HG03139 (cell line): ENCODE measurements at regions not wholly inside any gene's neighbourhood (a gene's known extent, or its start where the extent isn't known, plus 50 kb on each side); places are given as distances from the start of the nearest gene placed in this dataset.
"Not testable (repeated sequence)": the region's sequence is repeated elsewhere in the genome, so short reads cannot be mapped to it uniquely, and the experiment has no call there.

ENCODE experiments used
- ATAC-seq: cut with Tn5 transposase; IDR thresholded peaks from one replicate; pipeline ENCODE4 v1.9.1; 2021; ENCODE audit not compliant: unreplicated experiment

DNA sequence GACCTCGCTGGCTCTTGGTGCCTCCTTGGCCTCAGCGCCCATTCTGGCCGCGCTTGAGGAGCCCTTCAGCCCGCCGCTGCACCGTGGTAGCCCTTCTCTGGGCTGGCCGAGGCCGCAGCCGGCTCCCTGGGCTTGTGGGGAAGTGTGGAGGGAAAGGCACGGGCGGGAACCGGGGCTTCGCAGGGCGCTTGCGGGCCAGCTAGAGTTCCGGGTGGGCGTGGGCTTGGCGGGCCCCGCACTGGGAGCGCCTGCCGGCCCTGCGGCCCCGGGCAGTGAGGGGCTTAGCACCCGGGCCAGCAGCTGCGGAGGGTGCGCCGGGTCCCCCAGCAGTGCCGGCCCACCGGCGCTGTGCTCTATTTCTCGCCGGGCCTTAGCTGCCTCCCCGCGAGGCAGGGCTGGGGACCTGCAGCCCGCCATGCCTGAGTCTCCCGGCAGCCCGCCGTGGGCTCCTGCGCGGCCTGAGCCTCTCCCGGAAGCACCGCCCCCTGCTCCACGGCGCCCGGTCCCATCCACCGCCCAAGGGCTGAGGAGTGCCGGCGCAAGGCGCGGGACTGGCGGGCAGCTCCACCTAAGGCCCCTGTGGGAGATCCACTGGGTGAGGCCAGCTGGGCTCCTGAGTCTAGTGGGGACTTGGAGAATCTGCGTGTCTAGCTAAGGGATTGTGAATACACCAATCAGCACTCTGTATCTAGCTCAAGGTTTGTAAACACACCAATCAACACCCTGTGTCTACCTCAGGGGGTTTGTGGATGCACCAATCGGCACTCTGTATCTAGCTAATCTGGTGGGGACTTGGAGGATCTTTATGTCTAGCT lies 141.1 kb downstream of the SLCO4C1 start:
- ATAC-seq: not testable (repeated sequence)

DNA sequence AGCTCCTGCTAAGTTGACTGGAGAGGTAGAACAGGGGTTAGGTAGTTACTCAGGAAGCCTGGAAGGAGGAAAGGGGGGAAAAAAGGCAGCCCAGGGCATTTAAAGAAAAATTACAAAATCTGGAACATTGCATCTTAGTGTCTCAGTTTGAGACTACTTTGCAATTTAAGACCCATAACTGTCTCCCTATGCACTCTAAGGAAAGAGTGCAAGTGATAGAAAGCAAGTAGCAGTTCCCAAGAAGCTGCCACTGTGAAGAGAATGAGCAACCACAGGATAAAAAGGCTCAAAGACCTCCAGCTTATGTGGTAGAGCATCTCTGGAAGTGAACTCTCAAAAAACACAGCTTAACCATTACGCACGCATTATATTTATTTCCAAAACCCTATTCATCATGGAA lies 141.8 kb downstream of the SLCO4C1 start:
- ATAC-seq: no peak

DNA sequence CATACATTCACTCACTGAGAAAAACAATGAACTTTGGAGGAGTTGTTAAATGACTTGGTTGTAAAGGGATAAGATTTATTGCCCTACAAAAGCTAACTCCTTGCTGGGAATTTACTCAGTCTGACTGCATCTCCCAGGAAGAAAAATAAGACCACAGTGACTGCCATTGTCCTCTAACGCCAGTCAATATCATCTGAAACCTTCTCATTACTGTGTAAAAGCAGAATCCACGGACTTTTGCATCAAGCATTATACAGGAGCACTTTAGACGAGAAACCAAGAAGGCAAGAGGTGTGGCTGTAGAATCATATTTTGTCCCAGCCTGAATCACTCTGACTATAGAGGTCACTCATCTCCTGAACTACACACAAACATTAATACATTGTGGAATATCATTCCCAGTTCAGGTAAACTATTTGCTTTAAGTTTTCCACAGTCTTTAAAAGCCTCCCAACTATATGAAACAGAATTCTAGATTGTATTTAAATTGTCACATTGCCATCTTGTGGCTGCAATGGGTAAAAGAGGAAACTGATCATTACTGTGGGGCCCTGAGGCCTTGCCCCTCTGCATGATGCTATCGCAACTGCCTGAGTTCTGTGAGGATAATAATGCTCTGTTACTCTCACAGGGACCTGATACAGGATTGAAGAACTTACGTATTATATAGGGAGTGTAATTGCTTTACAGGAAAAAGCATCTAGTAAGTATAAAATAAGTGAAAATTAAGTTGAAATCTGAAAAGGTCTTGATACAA lies 142.9 kb downstream of the SLCO4C1 start:
- peak; percentile 70 for ATAC-seq

DNA sequence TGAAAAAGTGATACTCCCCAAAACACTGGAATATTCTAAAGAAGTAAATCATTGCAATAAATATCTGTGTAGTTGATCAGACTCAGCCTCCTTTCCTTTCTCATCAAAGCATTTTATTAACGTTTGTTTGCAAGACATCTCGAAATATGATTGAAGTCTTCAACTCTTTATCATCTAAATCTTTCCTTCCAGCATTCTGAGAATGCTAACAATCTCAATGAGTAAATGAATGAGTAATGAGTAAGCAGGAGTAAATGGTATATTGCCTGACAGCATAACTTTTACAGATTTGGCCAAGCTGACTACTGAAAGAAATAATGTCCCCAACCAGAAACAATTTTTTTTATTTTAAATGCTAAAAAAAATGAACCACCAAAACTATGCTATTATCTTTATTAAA lies 157.1 kb downstream of the SLCO4C1 start:
- ATAC-seq: no peak

DNA sequence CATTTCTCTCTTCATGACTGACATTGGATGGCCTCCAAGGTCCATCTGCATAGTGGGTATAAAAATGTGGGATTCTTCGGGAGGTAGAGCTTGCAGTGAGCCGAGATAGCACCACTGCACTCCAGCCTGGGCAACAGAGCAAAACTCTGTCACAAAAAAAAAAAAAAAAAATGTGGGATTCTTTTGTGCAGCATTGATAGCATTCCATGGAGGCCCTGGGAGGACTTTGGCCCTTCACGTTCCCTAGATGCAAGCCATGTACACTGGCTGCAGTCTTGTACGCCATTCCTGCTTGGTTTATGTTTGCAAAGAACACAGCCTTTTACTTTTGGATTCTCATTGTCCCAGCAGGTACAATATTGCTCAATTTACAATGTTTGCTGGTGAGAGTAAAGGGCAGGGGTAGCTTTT lies 157.8 kb downstream of the SLCO4C1 start:
- ATAC-seq: no peak

DNA sequence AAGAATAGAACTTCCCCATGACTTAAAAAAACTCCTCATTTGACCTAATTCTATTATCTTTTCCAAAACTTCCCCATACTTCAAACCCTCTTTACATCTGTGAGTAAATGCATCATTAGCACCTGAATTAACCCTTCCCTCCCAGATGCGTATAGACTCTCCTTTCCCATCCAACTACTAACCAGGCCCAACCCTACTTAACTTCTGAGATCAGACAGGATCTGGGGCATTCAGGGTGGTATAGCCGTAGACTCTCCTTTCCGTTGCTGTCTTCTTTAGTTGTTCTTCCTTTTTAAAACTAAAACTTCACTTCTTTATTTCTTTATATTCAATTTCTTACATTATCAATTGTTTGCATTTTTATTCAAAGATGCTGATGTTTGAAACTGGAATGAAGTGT lies 165.2 kb downstream of the SLCO4C1 start:
- ATAC-seq: no peak

DNA sequence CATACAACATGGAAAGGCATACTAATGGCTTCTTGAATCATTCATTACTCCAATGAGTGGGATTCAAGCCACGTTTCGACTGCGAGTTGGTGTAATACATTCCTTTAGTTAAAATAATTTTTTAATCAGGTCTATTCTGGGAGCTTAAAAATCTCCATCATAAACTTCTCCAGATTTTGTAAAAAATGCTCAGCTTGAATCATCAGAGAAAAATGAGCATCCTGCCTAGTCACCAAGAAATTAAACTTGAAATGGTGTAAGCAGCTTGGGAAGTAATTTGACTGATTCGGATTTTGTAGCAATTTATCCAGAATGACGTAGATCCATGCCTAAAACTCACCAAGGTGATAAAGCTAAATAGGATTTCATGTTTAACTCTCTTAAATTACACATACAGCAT lies 165.7 kb downstream of the SLCO4C1 start:
- ATAC-seq: no peak

DNA sequence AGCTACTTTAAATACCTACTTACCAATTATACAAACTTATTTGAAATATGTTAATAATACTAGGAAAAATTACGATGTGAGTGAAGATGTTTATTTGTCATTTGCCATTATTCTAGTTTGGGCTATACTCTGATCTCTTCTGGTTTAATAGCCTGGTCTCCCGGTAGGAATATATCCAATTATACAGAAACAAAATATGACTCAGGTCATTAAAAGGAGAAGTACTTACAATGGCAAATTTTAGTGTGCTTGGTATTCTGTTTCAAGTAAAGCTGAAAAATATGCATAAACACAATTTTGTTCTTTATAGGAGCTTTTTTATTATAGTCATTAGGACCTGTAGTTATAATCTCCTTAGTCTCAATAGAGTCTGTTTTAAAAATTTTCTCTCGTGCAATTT lies 176.8 kb downstream of the SLCO4C1 start:
- no peak for ATAC-seq

DNA sequence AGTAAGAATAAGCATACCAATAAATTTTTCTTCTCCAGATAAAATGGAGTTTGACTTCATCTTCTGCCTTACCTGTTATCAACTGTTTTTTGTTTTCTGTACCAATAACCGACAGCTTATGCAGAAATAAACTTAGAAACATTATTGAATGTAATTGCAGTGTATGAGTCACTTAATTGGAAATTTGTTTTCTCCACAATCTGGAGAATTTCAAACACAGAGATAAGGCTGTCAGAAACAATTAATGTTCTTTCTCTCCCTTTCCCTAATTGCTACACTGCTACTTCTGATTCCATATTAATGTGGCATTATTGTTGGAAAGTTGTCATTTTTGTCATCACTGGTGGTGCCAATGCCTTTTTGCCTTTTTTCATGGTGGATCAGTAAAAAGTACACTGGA lies 180.3 kb downstream of the SLCO4C1 start:
- ATAC-seq: no peak

DNA sequence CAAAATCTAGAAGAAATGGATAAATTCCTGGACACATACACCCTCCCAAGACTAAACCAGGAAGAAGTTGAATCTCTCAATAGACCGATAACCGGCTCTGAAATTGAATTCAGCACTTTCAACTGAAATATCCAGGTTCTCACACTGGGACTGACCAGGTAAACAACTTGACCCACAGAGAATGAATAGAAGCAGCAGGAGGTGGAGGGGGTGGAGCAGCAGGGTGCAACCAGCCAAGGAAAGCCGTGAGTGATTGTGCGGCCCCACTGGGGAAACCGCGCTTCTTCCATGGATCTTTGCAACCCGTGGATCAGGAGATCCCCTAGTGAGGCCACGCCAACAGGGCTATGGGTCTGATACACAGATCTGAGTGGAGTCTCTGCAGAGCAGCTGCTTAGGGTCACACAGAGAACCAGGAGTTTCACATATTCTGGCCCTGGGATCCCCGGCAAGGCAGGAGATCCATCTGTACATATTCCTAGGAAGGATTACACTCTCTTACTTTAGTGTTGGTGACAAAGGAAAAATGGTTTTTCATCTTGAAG lies 181.5 kb downstream of the SLCO4C1 start:
- no peak for ATAC-seq

DNA sequence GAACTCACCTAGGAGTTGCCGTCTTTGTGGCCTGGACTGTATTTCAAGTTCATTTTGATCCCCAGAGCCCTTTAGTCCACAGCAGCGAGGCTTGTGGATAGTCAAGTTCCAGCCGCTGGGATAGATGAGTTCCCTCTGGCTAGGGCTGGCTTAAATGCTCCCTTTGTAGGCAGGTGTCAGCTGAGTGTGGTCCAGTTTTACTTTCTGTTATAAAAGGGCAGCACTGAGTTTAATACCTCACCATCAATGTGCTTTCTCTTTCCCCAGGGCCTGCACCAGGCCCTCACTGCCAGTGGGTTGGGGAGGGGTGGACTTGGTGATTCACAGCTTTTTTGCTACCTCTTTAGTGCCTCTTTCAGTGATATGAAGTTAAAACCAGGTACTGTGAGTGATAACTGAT lies 188.2 kb downstream of the SLCO4C1 start:
- no peak for ATAC-seq

DNA sequence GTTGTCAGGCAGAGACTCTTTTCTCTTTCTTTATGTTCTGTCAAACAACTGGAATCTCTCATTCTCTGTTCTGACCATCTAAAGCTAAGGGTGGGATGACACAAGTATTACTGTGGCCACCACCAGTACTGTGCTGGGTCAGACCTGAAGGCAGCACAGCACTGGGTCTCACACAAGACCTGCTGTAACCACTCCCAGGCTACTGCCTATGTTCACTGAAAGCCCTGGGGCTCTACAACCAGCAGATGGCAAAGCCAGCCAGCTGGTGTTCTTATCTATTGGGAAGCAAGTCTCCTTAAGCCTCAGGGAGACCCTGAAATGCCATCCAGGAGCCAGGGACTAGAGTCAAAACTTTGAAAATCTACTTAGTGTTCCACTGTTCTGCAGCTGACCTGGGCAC lies 189.5 kb downstream of the SLCO4C1 start:
- ATAC-seq: no peak

DNA sequence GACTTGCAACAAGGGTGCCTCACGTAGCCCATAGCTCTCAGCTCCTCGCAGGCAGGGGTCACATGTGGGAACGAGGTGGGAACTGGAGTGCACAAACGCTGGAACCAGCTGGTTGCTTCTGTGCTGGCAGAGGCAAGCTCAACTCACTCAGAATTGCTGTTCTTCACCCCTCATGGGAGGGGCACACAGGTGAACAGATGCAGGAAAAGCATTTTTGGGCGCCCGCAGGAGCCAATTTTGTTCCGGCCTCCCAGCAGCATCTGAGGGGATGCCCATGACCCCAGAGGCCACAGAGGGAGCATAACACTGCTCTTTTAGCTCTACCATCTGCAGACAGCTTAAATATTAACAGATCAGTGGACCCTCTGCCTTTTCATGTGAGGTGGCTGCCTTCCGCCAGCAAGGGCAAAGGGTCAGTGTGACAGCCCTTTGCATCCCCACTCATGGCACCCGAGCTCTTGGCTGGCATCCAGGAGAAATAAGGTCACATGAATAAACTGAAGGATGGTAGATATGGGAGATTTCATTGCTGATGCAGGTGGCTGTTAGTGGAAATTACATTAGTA lies 196.2 kb downstream of the SLCO4C1 start:
- no peak for ATAC-seq

DNA sequence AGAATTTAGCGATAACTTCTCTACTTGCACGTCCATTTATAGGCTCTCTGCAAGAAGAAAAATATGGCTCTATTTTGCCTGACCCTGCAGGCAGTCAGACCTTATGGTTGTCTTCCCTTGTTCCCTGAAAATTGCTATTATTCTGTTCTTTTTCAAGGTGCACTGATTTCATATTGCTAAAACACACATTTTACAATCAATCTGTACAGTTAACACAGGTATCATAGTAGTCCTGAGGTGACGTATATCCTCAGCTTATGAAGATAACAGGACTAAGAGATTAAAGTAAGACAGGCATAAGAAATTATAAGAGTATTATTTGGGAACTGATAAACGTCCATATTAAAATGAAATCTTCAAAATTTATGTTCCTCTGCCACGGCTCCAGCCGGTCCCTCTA lies 197.0 kb downstream of the SLCO4C1 start:
- ATAC-seq: not testable (repeated sequence)

DNA sequence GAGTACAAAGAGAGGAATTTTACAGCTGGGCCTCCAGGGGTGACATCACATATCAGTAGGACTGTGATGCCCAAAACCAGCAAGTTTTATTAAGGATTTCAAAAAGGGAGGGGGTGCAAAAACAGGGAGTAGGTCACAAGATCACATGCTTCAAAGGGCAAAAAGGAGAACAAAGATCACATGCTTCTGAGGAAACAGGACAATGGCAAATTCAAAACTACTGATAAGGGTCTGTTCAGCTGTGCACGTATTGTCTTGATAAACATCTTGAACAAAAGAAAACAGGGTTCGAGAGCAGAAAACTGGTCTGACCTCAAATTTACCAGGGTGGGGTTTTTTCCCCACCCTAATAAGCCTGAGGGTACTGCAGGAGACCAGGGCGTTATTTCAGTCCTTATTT lies 197.5 kb downstream of the SLCO4C1 start:
- not testable (repeated sequence) for ATAC-seq

DNA sequence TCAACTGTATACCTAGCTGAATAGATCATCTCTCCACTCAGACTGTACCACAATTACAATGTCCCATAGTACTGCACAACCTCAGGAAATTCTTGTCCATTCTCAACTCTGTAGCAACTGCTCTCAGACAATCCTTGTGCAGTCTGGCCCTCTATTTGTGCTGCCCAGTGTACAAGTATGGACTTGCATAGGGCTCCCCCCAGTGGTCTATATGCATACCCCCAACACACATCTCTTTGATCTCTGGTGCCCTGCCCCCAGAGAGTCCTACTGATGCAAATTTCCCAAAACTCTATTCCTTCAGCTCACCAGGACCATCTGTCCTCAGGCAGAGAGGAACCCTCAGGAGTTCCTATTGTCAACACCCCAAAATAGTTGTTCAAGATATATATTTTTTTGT lies 205.3 kb downstream of the SLCO4C1 start:
- peak; percentile 83 for ATAC-seq

DNA sequence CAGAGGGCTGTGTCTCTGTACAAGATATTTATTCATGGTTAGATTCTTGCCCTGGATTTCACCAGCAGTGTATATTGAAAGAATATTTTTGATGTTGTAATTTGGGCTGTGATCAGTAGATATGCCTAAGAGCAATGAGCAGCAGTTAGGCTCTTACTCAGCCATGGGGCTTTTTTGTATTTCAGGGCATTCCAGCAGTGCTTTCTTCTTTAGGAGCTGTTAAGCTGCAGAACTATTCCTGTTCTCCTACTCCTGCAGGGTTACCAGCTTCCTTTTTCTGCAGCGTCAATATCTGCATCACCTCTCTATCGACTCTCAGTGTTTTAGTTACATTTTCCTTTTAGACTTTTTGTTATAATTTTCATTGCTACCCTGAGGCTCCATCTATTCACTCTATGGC lies 206.2 kb downstream of the SLCO4C1 start:
- ATAC-seq: no peak

DNA sequence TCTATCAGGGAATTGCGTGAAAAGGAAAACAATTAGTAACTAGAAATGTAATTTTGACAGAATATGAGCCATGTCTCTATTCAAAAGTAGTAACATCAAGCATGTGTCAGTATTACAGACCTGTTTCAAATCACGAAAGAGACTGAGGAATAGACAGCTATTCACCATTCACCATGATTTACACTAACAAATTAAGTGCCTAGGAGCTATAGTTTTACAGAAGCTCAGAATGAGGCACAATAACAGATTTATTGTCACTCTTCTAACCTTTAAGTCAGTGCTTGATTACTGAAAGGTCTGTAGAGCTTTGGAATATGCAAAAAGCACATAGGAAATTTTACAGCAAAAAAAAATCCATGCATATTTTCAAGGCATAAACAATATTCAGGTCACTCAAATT lies 208.2 kb downstream of the SLCO4C1 start:
- ATAC-seq: no peak

DNA sequence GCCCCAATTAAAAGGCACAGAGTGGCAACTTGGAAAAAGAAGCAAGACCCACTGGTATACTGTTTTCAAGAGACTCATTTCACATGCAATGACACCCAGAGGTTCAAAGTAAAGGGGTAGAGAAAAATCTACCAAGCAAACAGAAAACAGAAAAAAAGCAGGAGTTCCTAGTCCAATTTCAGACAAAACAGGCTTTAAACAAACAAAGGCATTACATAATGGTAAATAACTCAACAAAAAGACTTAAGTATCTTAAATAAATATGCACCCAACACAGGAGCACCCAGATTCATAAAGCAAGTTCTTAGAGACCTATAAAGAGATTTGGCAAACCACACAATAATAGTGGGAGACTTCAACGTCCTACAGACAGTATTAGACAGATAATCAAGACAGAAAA lies 215.8 kb downstream of the SLCO4C1 start:
- no peak for ATAC-seq

DNA sequence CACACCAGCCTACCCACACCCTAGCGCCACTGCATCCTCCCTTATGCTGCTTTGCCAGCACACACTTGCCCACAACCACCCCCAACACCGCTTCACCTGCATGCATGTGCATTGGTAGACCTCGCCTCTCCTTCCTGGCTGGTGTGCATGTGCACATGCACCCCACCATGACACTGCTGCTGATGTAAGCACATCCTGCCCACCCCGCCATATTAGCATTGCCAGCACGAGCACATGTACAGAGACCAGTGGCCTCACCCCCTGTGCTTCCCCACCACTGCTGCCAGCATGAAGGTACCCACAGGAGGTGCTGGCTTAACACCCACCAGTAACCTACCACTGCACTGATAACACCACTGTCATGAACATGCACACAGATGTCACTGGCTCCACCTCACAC lies 218.2 kb downstream of the SLCO4C1 start:
- no peak for ATAC-seq

DNA sequence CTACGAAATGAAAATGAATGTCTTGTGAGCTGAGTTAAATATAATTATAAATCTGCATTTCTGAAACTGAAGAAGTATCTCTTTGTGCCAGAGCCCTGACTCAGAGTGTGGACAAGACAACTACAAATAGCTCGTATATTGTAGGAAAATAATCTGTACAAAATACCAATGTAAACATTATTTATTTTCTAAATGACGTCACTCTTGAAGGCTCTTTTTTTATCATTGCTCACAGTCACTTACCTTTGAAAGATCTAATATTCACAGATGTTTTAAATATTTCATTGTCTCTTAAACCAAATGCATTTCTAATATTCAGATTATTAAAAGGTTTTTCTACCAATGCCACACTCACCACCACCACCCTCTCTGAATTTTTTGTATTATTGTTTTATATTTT lies 226.1 kb downstream of the SLCO4C1 start:
- ATAC-seq: no peak

DNA sequence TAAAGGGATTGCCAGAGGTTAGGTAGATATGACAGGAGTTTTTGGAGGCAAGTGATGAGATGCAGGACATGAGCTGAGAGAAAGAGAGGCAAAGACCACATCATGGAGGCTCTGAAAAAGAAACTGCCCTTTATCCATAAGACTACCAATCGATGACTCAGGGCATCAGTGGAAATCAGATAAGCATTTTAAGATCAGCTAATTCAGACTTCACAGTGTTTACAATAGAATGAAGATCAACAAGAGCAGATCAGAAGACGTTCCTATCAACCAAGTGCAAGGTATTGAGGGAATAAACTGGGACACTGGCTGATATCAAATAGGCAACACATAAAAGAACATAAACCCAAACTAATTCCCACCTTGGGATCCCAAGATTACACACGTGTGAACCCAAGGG lies 227.2 kb downstream of the SLCO4C1 start:
- no peak for ATAC-seq
